PFSK-1 (cell line): ENCODE measurements at regions not wholly inside any gene's neighbourhood (a gene's known extent, or its start where the extent isn't known, plus 50 kb on each side); places are given as distances from the start of the nearest gene placed in this dataset.

ENCODE experiments used
- FOXP2 ChIP-seq: optimal IDR thresholded peaks from 2 replicates; pipeline ENCODE3; 2011; ENCODE audit warnings: borderline replicate concordance, control low read depth, inconsistent platforms; ENCODE audit not compliant: insufficient read depth; ENCODE audit errors: extremely low read length, extremely low read depth
- POLR2AphosphoS5 ChIP-seq: IDR thresholded peaks from 2 replicates; pipeline ENCODE4 v1.6.1; 2012; ENCODE audit warnings: low read depth, mild to moderate bottlenecking, control low read depth, low read length, moderate library complexity
- REST ChIP-seq, 2 experiments: IDR thresholded peaks; 2 replicates each; pipeline versions ENCODE4 v1.6.1 to v1.8.0; 2011 to 2012; ENCODE audit warnings: low read depth in 2 of 2, low read length in 2 of 2, control low read depth in 1 of 2, inconsistent platforms in 1 of 2, mild to moderate bottlenecking in 1 of 2, moderate library complexity in 1 of 2; ENCODE audit not compliant: insufficient read depth in 1 of 2
- SIN3A ChIP-seq: IDR thresholded peaks from 2 replicates; pipeline ENCODE4 v1.6.1; 2012; ENCODE audit warnings: mild to moderate bottlenecking, low read length, moderate library complexity, borderline replicate concordance; ENCODE audit not compliant: insufficient read depth
- TAF1 ChIP-seq: IDR thresholded peaks from 2 replicates; pipeline ENCODE4 v1.6.1; 2012; ENCODE audit warnings: low read length, control low read depth, borderline replicate concordance; ENCODE audit not compliant: insufficient read depth

GRCh38 chr7:17016402-17017010 lies 134.7 kb upstream of the AGR3 start:
- TF ChIP-seq REST (IDR thresholded peaks at IDR 0.05; ENCODE audit: insufficient read depth in 1 of 2, low read depth in 2 of 2, low read length in 2 of 2) (no peak), POLR2AphosphoS5 (no peak), SIN3A (no peak), TAF1 (no peak), FOXP2 (no peak)

- TF ChIP-seq TAF1: no peak
These were observed 137.3 kb upstream of the AGR3 start for GRCh38 chr7:17019106-17019505.

- no peak for TF ChIP-seq SIN3A
- TF ChIP-seq REST (IDR thresholded peaks at IDR 0.05; ENCODE audit: insufficient read depth in 1 of 2, low read depth in 2 of 2, low read length in 2 of 2): no peak
- no peak for TF ChIP-seq POLR2AphosphoS5
- TF ChIP-seq FOXP2: no peak
- no peak for TF ChIP-seq TAF1
These were observed 138.5 kb upstream of the AGR3 start for GRCh38 chr7:17020250-17020649.

GRCh38 chr7:17021205-17021604 lies 139.4 kb upstream of the AGR3 start:
- TF ChIP-seq REST (IDR thresholded peaks at IDR 0.05; ENCODE audit: insufficient read depth in 1 of 2, low read depth in 2 of 2, low read length in 2 of 2): no peak
- TF ChIP-seq SIN3A: no peak
- no peak for TF ChIP-seq TAF1
- no peak for TF ChIP-seq POLR2AphosphoS5
- TF ChIP-seq FOXP2: no peak

DNA sequence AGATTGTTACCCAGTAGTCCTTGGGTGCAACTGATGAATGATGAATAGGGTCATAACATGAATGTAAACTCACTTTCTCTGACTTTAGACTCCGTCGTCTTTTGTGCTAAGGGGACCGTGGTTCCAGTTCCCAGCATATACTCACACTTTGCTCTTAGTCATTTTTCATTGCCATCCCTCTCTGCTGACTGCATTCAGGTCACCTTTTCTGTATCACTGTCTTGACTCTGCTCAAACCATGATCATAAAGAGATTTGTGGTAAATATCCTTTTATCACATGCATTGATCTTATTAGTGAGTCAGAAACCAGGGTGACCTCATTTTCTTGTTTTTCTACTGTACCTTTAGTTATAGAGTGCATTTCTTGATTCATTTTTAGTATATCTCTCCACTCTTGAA lies 141.1 kb upstream of the AGR3 start:
- TF ChIP-seq TAF1: no peak
- TF ChIP-seq POLR2AphosphoS5: no peak
- no peak for TF ChIP-seq REST (IDR thresholded peaks at IDR 0.05; ENCODE audit: insufficient read depth in 1 of 2, low read depth in 2 of 2, low read length in 2 of 2)
- TF ChIP-seq SIN3A: no peak
- no peak for TF ChIP-seq FOXP2
